ENCODE measurements at regions not wholly inside any gene's neighbourhood (a gene's known extent, or its start where the extent isn't known, plus 50 kb on each side); places are given as distances from the start of the nearest gene placed in this dataset.

DNA sequence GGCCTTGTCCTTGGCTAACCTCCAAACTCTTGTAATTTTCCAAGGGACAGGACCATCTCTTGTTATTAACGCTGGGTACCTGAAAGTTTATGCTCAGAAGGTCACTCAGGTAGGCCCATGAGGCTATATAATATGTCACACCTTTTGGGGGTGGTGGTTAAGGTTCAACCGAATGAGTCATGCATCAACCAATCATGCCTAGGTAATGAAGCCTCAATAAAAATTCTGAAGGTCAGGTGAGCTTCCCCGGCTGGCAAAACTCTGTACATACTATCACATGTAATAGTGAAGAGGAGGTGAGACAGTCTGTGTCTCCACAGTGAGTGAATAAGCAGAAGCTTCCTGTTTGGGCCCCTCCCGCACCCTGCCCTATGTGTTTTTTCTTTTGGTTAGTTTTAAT is 424.9 kb downstream of the PCDH17 start:
- no CpG with 5 or more reads among the region's 4 CpGs for WGBS (ENCODE audit: extremely low coverage, insufficient read length, low lambda C conversion rate)

More for the DNA sequence above, 424.9 kb downstream of the PCDH17 start:
- H3K4me1 ChIP-seq (ENCODE audit: insufficient read depth, low read length): peaks cover 2% of the 10 kb centered on the region; the same call in 1 of the 2 replicates
- H3T11ph ChIP-seq (ENCODE audit: low read length): no peak overlapping the region
- H3K4me3 Mint-ChIP-seq: no peak overlapping the region
- no peak overlapping the region for H3K56ac ChIP-seq (ENCODE audit: insufficient read length, low read depth, low read length)
- no peak overlapping the region for H3K27ac ChIP-seq (ENCODE audit: insufficient read length, low read depth, low read length)
- H3K23me2 ChIP-seq (ENCODE audit: insufficient read length, low read depth, low read length, poor library complexity, severe bottlenecking): no peaks in the 10 kb centered on the region
- no peak overlapping the region; a peak in 1 of 7 replicates for H3K27ac Mint-ChIP-seq
- no peak overlapping the region for H2BK120ac ChIP-seq (ENCODE audit: low read depth, low read length, poor library complexity, severe bottlenecking)
- H3K79me2 ChIP-seq (ENCODE audit: insufficient read depth, low read length): no peaks in the 10 kb centered on the region
- H3K27me3 Mint-ChIP-seq (ENCODE audit: low read depth): no peaks in the 10 kb centered on the region
- no peak overlapping the region for H3K14ac ChIP-seq (ENCODE audit: insufficient read depth, low read length)
- no peaks in the 10 kb centered on the region for H4K20me1 ChIP-seq (ENCODE audit: control insufficient read depth, insufficient read depth, insufficient read length)
- H3K9ac ChIP-seq (ENCODE audit: extremely low read depth, insufficient read length, low read length): no peak overlapping the region
- H3K4me2 ChIP-seq (ENCODE audit: insufficient read depth, insufficient read length, low read length): no peak overlapping the region
- DNase-seq: no peak
- TF ChIP-seq, protein P1, sequence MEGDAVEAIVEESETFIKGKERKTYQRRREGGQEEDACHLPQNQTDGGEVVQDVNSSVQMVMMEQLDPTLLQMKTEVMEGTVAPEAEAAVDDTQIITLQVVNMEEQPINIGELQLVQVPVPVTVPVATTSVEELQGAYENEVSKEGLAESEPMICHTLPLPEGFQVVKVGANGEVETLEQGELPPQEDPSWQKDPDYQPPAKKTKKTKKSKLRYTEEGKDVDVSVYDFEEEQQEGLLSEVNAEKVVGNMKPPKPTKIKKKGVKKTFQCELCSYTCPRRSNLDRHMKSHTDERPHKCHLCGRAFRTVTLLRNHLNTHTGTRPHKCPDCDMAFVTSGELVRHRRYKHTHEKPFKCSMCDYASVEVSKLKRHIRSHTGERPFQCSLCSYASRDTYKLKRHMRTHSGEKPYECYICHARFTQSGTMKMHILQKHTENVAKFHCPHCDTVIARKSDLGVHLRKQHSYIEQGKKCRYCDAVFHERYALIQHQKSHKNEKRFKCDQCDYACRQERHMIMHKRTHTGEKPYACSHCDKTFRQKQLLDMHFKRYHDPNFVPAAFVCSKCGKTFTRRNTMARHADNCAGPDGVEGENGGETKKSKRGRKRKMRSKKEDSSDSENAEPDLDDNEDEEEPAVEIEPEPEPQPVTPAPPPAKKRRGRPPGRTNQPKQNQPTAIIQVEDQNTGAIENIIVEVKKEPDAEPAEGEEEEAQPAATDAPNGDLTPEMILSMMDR (conservative IDR thresholded peaks at IDR 0.05): no peak
- H3K27me3 ChIP-seq (ENCODE audit: insufficient read depth, low read length): no peaks in the 10 kb centered on the region
- no peak overlapping the region for H3K4ac ChIP-seq (ENCODE audit: low read depth, low read length)
- H2AK5ac ChIP-seq (ENCODE audit: insufficient read length, low read length): no peak overlapping the region
- no peak overlapping the region for H4K8ac ChIP-seq (replicated peaks; ENCODE audit: insufficient read length, low read depth, low read length)
- no peak overlapping the region for H4K5ac ChIP-seq (ENCODE audit: insufficient read length, low read depth, low read length)
- no peak overlapping the region for H3K23ac ChIP-seq (ENCODE audit: insufficient read length, low read depth, low read length)
- H3K18ac ChIP-seq (ENCODE audit: insufficient read length, low read depth, low read length): no peak overlapping the region
- H4K91ac ChIP-seq (ENCODE audit: insufficient read length, low read depth, low read length): no peak overlapping the region
- no peak overlapping the region for H2BK12ac ChIP-seq (ENCODE audit: insufficient read length, low read depth, low read length)
- no peaks in the 10 kb centered on the region for H3K9me3 ChIP-seq (ENCODE audit: control insufficient read depth, low read depth, low read length)
- no peak overlapping the region for H2BK15ac ChIP-seq (ENCODE audit: low read depth, low read length)
- no peak overlapping the region for H2BK20ac ChIP-seq (ENCODE audit: low read depth, low read length, poor library complexity, severe bottlenecking)
- no peaks in the 10 kb centered on the region; a peak in 1 of 5 replicates for H3K9me3 Mint-ChIP-seq
- H3K36me3 Mint-ChIP-seq (ENCODE audit: insufficient read depth in 1 of 3, low read depth in 3 of 3): 0 out of 7 replicates have a peak, but pooled peaks cover 0 to 7% (median 0%) of the 10 kb centered on the region in 3 experiments
- H2AFZ ChIP-seq (ENCODE audit: low read length): no peak overlapping the region
- H3K4me1 Mint-ChIP-seq: peaks cover 3 to 9% of the 10 kb centered on the region in 2 experiments
- no peaks in the 10 kb centered on the region for H3K79me1 ChIP-seq (ENCODE audit: insufficient read depth, low read depth, low read length, poor library complexity, severe bottlenecking)
- no peak overlapping the region for H2BK5ac ChIP-seq (ENCODE audit: insufficient read length, low read length)
